ENCODE measurements at regions not wholly inside any gene's neighbourhood (a gene's known extent, or its start where the extent isn't known, plus 50 kb on each side); places are given as distances from the start of the nearest gene placed in this dataset.

DNA sequence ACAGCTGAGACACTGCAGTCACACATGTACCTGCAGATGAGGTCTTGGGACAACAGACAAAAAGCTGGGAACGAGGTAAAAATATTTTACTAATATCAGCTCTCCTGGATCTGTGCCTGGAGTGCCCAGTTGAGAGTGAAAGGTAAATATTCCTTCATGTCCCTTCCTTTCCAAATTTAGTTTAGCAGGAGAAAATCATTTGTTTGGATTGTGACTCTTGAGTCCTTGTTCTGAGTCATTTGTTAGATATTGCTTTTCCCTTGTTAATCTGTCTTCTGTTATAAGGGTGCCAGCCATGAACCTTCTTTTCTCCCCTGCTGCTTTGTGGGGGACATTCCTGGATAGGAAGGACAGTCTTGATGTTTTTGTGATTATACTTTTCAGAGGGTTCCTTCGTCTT lies 329.2 kb downstream of the DSC3 start:
- TF ChIP-seq, protein P1, sequence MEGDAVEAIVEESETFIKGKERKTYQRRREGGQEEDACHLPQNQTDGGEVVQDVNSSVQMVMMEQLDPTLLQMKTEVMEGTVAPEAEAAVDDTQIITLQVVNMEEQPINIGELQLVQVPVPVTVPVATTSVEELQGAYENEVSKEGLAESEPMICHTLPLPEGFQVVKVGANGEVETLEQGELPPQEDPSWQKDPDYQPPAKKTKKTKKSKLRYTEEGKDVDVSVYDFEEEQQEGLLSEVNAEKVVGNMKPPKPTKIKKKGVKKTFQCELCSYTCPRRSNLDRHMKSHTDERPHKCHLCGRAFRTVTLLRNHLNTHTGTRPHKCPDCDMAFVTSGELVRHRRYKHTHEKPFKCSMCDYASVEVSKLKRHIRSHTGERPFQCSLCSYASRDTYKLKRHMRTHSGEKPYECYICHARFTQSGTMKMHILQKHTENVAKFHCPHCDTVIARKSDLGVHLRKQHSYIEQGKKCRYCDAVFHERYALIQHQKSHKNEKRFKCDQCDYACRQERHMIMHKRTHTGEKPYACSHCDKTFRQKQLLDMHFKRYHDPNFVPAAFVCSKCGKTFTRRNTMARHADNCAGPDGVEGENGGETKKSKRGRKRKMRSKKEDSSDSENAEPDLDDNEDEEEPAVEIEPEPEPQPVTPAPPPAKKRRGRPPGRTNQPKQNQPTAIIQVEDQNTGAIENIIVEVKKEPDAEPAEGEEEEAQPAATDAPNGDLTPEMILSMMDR (optimal IDR thresholded peaks at IDR 0.05 in 1 of 3, IDR thresholded peaks at IDR 0.05 in 1 of 3, conservative IDR thresholded peaks at IDR 0.05 in 1 of 3; ENCODE audit: extremely low read depth in 1 of 3, insufficient read depth in 2 of 3, low read length in 3 of 3), result no peak
- TF ChIP-seq EZH2 (IDR thresholded peaks at IDR 0.05; ENCODE audit: low read length), result no peak

Measured in keratinocyte (primary cell).